Activated naive CD4-positive, alpha-beta T cell treated with anti-CD3 and anti-CD28 coated beads, Interleukin-2, amount 50 U/mL, for 24 hours (primary cell): ENCODE measurements at regions not wholly inside any gene's neighbourhood (a gene's known extent, or its start where the extent isn't known, plus 50 kb on each side); places are given as distances from the start of the nearest gene placed in this dataset.

ENCODE experiments used
- H3K27ac Mint-ChIP-seq: one replicate; pipeline ENCODE4 v1.8.0; 2021; ENCODE audit warnings: mild to moderate bottlenecking, mixed read lengths
- H3K27me3 Mint-ChIP-seq: one replicate; pipeline ENCODE4 v1.8.0; 2021; ENCODE audit warnings: mixed read lengths
- H3K36me3 Mint-ChIP-seq: one replicate; pipeline ENCODE4 v1.8.0; 2021; ENCODE audit warnings: mixed read lengths
- H3K4me1 Mint-ChIP-seq: one replicate; pipeline ENCODE4 v1.8.0; 2021; ENCODE audit warnings: mixed read lengths
- H3K4me3 Mint-ChIP-seq: one replicate; pipeline ENCODE4 v1.8.0; 2021; ENCODE audit warnings: mild to moderate bottlenecking, mixed read lengths
- H3K9me3 Mint-ChIP-seq: one replicate; pipeline ENCODE4 v1.8.0; 2021; ENCODE audit warnings: mixed read lengths

DNA sequence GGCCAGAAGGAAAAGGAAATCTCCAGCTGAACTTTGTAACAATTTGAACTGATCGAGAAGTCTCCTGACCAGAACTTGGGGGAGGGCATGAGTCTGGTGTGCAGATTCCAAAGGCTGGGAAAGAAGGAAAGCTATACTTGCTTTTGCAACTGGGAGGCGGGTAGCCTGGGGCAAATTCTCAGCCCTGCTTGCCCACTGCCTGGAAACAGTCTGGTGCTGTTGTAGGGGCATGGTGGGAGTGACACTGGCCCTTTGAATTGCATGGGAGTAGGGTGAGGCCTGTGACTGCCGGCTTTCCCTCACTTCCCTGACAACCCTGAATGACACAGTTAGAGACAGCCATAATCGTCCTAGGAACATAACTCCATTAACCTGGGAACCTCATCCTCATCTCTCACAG lies 114.0 kb upstream of the POU1F1 start:
- Mint-ChIP-seq H3K27me3 (no peaks in the 10 kb centered on the region), H3K9me3 (peaks cover 19% of the 10 kb centered on the region), H3K36me3 (no peaks in the 10 kb centered on the region), H3K4me3 (no peak overlapping the region), H3K27ac (no peak overlapping the region), H3K4me1 (no peaks in the 10 kb centered on the region)

DNA sequence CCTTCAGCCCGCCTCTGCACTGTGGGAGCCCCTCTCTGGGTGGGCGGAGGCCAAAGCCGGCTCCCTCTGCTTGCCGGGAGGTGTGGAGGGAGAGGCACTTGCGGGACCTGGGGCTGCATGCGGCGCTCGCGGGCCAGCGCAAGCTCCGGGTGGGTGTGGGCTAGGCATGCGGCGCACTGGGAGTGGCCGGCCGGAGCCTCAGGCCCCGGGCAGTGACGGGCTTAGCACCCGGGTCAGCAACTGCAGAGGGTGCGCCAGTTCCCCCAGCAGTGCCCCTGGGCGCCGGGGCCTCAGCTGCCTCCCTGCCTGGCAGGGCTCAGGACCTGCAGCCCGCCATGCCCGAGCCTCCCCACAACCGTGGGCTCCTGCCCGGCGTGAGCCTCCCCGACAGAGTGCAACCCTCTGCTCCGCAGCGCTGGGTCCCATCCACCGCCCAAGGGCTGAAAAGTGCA lies 98.9 kb upstream of the POU1F1 start:
- Mint-ChIP-seq H3K27ac (no peak overlapping the region), H3K27me3 (peaks cover 12% of the 10 kb centered on the region), H3K4me3 (no peak overlapping the region), H3K9me3 (no peaks in the 10 kb centered on the region), H3K4me1 (no peaks in the 10 kb centered on the region), H3K36me3 (no peaks in the 10 kb centered on the region)

DNA sequence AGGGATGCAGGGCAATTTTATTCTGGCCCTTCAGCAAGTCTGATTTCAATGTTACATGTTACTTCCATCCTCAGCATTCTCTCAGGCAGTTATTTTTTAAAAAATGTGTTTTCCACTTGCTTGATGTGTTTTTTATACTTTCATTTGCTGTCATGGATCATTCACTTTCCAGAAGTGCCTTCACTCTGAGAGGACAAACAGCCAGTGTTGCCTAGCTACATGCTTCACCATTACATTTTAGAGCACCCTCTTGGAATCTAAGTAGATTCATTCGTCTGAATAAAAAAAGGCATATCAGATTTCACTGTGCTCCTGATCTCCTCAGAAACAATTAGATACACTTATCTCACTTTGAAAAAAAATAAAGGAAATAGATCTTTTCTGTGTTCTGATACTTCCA lies 93.6 kb upstream of the POU1F1 start:
- Mint-ChIP-seq H3K4me3 (no peak overlapping the region), H3K27me3 (peaks cover 14% of the 10 kb centered on the region)

DNA sequence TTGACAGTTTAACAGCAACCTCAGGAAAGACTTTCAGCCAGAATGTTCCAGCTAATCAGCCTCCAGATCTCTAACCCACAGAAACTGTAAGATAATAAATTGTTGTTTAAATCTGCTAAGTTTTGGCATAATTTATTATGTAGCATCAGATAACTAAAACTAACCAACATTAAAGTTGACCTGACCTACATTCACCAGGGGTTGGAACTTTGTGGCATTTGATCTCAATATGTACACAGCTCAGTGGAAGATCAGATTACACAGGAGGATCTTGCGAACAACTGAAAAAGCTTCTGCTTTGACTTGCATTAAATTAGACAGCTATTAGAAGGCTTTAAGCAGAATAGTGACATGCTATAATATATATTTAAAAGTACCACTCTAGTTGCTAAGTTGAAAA lies 91.4 kb upstream of the POU1F1 start:
- no peak overlapping the region for H3K27ac Mint-ChIP-seq
- no peak overlapping the region for H3K4me3 Mint-ChIP-seq
- no peaks in the 10 kb centered on the region for H3K9me3 Mint-ChIP-seq
- H3K4me1 Mint-ChIP-seq, result no peaks in the 10 kb centered on the region
- H3K36me3 Mint-ChIP-seq, result no peaks in the 10 kb centered on the region
- H3K27me3 Mint-ChIP-seq, result peaks cover 10% of the 10 kb centered on the region

More for the DNA sequence above, 93.6 kb upstream of the POU1F1 start:
- Mint-ChIP-seq H3K9me3 (no peaks in the 10 kb centered on the region), H3K4me1 (no peaks in the 10 kb centered on the region), H3K27ac (no peak overlapping the region), H3K36me3 (no peaks in the 10 kb centered on the region)

DNA sequence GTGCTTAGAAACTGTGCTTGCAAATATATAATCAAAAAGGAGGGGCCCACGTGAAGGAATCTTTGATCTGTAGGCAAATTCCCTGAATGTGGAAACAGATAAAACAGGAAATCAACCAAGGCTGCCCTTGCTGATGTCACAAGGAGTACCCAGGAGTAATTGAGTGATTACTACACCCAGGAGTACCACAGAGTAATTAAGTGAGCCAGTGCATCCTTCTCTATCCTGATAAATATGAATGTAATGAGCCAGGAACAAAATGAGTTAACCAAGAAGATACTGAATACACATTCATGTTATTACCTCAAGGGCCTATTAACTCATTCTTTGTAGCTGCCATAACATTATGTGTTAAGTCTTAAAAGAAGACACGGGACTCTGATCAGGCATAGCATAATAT lies 87.3 kb upstream of the POU1F1 start:
- H3K36me3 Mint-ChIP-seq, result no peaks in the 10 kb centered on the region
- no peak overlapping the region for H3K27ac Mint-ChIP-seq
- no peaks in the 10 kb centered on the region for H3K9me3 Mint-ChIP-seq
- no peak overlapping the region for H3K4me3 Mint-ChIP-seq
- H3K4me1 Mint-ChIP-seq, result no peaks in the 10 kb centered on the region
- H3K27me3 Mint-ChIP-seq, result peaks cover 4% of the 10 kb centered on the region

DNA sequence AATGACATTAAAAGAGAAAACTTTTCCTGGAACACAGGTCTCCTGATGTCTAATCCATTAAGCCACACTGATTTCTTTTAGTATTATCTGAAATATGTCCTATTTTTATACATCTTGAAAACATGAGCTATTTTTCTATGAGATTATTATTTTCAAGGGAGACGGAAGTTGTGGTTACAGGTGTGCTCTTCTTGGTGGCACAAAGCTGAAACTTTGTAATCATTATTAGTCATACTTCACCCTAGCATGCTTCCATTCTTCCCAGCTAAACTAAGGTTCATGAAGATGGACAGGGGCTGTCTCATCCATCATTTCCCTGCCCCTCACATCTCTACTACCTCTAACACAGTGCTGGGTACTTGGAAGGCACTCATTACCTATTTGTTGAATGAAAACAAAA lies 85.6 kb upstream of the POU1F1 start:
- Mint-ChIP-seq H3K9me3 (no peaks in the 10 kb centered on the region), H3K4me1 (no peaks in the 10 kb centered on the region), H3K27me3 (peaks cover 2% of the 10 kb centered on the region), H3K4me3 (no peak overlapping the region), H3K36me3 (no peaks in the 10 kb centered on the region), H3K27ac (no peak overlapping the region)

DNA sequence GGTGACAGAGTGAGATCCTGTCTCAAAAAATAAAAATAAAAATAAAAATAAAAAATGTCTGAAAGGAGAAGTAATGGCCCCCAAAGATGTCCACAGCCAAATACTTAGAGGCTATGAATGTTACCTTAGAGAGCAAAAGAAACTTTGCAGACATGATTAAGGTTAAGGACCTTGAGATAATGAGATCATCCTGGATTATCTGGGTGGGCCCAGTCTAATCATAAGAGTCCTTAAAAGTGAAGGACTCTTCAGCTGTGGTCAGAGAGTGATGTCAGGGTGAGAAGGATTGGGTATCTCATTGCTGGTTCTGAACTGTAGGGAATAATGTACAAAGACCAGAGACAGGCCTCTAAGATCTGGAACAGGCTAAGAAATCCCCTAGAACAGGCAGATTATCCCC lies 84.9 kb upstream of the POU1F1 start:
- no peaks in the 10 kb centered on the region for H3K4me1 Mint-ChIP-seq
- no peaks in the 10 kb centered on the region for H3K36me3 Mint-ChIP-seq
- peaks cover 2% of the 10 kb centered on the region for H3K27me3 Mint-ChIP-seq
- H3K27ac Mint-ChIP-seq, result no peak overlapping the region
- H3K4me3 Mint-ChIP-seq, result no peak overlapping the region
- H3K9me3 Mint-ChIP-seq, result no peaks in the 10 kb centered on the region

DNA sequence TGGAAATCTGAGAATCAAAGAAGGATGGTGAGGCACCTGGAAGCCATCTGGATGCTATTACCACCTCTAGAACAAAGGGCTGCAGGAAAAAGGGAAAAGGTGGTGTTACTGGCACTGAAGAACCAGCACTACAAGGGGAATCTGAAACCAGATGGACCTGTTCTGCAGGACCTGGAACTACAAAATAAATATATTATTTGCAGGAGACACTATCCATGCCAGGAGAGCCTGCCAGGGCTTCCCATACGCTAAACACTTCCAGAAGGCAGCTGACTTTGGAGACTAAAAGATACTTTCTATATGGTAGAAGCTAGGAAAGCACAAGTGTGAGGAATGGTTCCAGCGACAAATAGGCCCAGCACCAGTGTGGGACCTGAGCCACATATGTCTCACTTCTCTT lies 83.4 kb upstream of the POU1F1 start:
- no peak overlapping the region for H3K27ac Mint-ChIP-seq
- peaks cover 3% of the 10 kb centered on the region for H3K27me3 Mint-ChIP-seq
- H3K4me1 Mint-ChIP-seq, result no peaks in the 10 kb centered on the region
- H3K36me3 Mint-ChIP-seq, result no peaks in the 10 kb centered on the region
- H3K4me3 Mint-ChIP-seq, result no peak overlapping the region
- H3K9me3 Mint-ChIP-seq, result no peaks in the 10 kb centered on the region

DNA sequence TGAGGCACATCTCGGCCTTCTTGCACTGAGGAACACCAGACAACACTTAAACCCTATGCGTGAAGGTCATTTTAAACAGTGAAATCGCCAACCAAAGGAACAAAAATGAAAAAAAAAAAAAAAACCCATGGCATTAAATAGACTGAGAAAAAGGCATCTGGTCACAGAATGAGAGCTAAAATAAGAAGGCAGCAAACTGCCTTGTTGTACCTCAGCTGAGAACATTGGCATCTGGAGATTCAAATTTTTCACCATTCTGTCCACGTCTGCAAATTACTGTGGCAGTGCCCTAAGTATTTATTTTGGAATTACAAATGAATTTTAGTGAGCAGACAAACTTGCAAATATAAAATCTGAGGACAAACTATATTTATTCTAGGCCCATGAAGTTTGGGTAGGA lies 82.6 kb upstream of the POU1F1 start:
- Mint-ChIP-seq H3K9me3 (no peaks in the 10 kb centered on the region), H3K4me3 (no peak overlapping the region), H3K27me3 (peaks cover 3% of the 10 kb centered on the region), H3K36me3 (no peaks in the 10 kb centered on the region), H3K4me1 (no peaks in the 10 kb centered on the region), H3K27ac (no peak overlapping the region)

DNA sequence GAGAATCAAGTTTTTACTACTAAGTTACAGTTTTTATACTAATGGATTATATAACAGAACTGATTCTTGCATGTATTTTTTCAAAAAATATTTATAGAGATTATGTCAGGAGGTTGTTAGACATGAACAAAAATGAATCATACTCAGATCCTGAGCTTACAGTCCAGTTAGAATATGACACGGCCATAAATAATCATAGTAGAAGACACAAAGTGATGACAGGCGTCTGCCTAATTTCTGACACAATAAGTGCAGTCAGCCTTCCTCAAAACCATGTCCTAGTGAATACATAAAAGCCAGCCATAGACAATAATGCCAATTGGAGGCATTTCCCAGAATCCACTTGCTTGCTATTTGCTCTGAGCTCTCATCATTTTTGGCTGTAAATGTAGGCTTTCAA lies 81.7 kb upstream of the POU1F1 start:
- Mint-ChIP-seq H3K36me3 (no peaks in the 10 kb centered on the region), H3K9me3 (no peaks in the 10 kb centered on the region), H3K27me3 (peaks cover 4% of the 10 kb centered on the region), H3K27ac (no peak overlapping the region), H3K4me3 (no peak overlapping the region), H3K4me1 (no peaks in the 10 kb centered on the region)

DNA sequence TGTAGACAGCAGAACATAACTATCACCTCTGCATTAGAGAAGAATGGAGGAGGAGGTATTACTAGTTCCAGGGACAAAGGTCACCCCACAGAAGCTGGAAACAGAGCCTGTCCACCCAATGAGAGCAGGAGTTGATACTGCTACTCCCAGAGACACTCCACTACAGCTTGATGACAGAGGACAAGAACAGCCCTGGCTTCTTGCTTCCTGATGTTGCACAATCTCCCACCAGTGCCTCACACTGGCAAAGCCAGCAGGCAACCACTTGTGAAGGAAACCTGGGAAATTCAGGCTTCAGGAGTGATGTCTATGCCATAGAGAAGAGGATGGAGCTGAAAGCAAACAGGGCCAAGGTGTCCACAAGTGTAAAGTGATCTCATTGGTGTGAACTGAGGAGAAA lies 78.0 kb upstream of the POU1F1 start:
- Mint-ChIP-seq H3K4me3 (no peak overlapping the region), H3K36me3 (no peaks in the 10 kb centered on the region), H3K4me1 (no peaks in the 10 kb centered on the region), H3K27ac (no peak overlapping the region), H3K9me3 (no peaks in the 10 kb centered on the region), H3K27me3 (peaks cover 4% of the 10 kb centered on the region)

DNA sequence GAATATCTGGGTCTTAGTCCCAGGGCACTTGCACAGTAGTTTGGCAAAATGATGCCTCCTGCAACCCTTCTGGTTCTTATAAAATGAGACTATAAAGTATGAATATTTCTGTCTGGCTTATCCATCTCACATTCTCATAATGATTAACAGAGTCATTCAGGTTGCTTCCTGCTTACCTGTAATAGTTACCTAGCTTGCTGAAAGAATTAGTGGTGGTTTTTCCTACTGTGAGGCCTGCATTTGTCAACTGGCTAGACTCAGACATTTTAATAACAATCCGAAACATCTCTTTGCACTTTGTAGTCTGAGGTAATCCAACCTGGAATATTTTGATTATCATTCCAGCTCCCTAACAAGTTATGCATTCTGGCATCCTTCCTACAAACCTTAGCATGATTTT lies 75.6 kb upstream of the POU1F1 start:
- peaks cover 6% of the 10 kb centered on the region for H3K27me3 Mint-ChIP-seq
- H3K4me3 Mint-ChIP-seq, result no peak overlapping the region
- H3K9me3 Mint-ChIP-seq, result no peaks in the 10 kb centered on the region
- no peak overlapping the region for H3K27ac Mint-ChIP-seq
- H3K4me1 Mint-ChIP-seq, result no peaks in the 10 kb centered on the region
- no peaks in the 10 kb centered on the region for H3K36me3 Mint-ChIP-seq

DNA sequence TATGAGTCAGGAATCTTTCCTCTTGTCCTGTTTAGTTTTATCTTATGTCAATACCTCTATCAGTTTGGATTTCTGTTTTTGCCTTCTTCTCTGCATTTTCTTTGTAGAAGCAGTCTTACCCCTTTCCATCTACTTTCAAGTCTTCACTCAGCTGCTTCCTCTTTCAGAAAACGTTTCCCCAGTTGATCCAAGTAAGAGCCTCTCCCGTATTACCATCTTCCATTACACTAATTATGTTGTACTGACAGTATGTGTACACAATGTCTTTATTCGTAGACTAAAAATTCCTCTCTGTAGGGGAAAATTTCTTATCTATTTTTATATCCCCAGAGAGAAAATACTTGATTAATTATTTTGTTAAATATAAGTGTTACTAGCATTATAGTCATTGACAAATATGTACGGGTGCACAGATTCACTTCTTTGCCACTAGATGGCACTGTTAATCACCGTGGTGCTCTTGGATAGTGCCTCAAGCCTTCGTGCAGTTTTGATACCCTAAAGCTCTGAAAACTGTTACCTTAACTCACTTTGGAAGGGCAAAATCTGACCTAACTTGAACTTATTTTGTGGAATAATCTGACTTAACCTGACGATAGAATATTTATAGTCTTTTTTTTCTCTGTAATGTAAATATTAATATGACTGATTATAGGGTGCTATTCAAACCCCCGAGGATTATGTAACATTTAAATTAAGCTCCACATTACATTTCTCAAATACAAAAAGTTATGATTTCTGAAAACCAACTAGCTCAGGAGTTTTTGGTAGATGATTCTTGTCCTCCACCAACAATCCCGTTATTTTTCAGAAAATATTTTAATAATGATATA lies 74.2 kb upstream of the POU1F1 start:
- Mint-ChIP-seq H3K36me3 (no peaks in the 10 kb centered on the region), H3K9me3 (no peaks in the 10 kb centered on the region), H3K4me1 (no peaks in the 10 kb centered on the region), H3K27ac (no peak overlapping the region), H3K27me3 (peaks cover 6% of the 10 kb centered on the region), H3K4me3 (no peak overlapping the region)

DNA sequence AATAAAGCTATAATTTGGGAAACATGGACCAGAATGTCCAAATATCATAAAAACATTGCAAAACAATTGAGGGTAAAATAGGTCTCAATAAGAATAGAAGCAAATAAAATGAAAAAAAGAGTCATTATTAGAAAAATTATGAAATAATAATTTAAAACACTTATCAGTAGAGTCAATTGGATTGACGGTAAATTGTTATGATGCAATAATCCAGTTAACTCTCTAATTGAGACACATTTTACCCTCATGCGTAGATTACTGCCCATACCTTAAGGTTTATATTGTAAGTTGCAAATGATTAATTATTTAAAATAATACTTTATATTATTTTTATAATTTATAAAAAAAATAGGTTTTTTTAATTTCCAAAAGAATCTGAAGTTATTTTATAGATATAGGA lies 73.4 kb upstream of the POU1F1 start:
- Mint-ChIP-seq H3K9me3 (no peaks in the 10 kb centered on the region), H3K27ac (no peak overlapping the region), H3K36me3 (no peaks in the 10 kb centered on the region), H3K27me3 (peaks cover 5% of the 10 kb centered on the region), H3K4me1 (no peaks in the 10 kb centered on the region), H3K4me3 (no peak overlapping the region)

DNA sequence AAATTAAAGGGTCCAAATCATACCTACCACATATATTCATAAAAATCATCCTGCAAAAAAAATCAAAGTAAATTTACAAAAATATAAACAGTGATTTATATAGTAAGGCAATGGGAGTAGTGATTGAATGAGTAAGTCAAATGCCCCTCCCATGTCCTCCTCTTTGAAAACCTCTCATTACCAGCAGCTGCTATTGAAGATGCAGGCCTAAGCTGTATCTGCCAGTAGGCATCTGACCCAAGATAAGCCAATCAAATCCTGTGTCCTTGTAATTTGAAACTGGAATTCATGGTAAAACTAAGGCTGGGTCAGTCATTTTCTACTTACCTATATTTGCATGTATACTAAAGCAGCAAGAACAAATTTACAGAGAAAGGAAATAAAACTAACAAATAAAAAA lies 60.4 kb upstream of the POU1F1 start:
- H3K27me3 Mint-ChIP-seq, result no peaks in the 10 kb centered on the region
- H3K9me3 Mint-ChIP-seq, result no peaks in the 10 kb centered on the region
- H3K4me3 Mint-ChIP-seq, result no peak overlapping the region
- peaks cover 15% of the 10 kb centered on the region for H3K4me1 Mint-ChIP-seq
- no peak overlapping the region for H3K27ac Mint-ChIP-seq
- H3K36me3 Mint-ChIP-seq, result no peaks in the 10 kb centered on the region

DNA sequence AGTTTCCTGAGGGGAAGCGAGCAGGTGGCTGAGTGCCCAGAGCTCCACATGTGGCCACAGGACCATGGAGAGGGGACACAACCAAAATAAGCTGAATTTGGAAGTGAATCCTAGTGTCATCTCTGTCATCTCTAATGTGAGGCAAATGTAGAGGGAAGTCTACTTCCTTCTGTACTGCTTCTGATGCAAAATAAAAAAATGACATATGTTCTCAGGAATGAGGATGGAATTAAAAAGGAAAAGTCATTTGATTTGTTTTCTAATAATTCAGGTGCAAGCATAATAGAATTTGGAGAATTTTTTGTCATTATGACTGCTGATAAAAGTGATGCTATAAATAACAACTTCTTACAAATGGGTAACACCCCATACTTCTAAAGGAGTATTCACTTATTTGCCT lies 59.5 kb upstream of the POU1F1 start:
- Mint-ChIP-seq H3K27ac (no peak overlapping the region), H3K9me3 (no peaks in the 10 kb centered on the region), H3K36me3 (no peaks in the 10 kb centered on the region), H3K27me3 (no peaks in the 10 kb centered on the region), H3K4me1 (peaks cover 15% of the 10 kb centered on the region), H3K4me3 (no peak overlapping the region)

DNA sequence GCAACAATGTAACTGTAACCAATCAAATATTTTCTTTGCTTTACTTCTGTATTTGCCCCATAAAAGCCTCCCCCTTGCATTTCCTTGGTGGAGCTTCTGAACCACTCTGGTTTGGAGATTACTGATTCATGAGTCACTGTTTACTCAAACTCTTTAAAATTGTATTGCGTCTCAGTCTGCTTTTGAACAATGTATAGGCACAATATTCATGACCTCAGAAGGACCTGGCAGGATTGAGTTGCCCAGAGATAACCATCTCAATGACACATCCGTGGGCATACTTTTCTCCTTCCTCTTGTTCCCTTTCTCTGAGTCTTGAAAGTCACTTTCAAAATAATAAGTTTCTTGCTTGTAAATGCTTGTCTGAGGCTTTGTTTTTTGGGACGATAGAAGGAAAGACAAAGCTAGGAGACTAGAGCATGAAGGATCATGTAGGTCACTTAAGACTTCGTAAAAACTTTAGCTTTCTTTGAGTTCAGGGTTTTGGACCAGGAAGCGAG lies 57.1 kb upstream of the POU1F1 start:
- no peaks in the 10 kb centered on the region for H3K9me3 Mint-ChIP-seq
- no peak overlapping the region for H3K4me3 Mint-ChIP-seq
- H3K36me3 Mint-ChIP-seq, result no peaks in the 10 kb centered on the region
- no peaks in the 10 kb centered on the region for H3K27me3 Mint-ChIP-seq
- H3K27ac Mint-ChIP-seq, result peak overlapping the region; percentile 71
- peaks cover 15% of the 10 kb centered on the region for H3K4me1 Mint-ChIP-seq
